ENCODE measurements at regions not wholly inside any gene's neighbourhood (a gene's known extent, or its start where the extent isn't known, plus 50 kb on each side); places are given as distances from the start of the nearest gene placed in this dataset.

DNA sequence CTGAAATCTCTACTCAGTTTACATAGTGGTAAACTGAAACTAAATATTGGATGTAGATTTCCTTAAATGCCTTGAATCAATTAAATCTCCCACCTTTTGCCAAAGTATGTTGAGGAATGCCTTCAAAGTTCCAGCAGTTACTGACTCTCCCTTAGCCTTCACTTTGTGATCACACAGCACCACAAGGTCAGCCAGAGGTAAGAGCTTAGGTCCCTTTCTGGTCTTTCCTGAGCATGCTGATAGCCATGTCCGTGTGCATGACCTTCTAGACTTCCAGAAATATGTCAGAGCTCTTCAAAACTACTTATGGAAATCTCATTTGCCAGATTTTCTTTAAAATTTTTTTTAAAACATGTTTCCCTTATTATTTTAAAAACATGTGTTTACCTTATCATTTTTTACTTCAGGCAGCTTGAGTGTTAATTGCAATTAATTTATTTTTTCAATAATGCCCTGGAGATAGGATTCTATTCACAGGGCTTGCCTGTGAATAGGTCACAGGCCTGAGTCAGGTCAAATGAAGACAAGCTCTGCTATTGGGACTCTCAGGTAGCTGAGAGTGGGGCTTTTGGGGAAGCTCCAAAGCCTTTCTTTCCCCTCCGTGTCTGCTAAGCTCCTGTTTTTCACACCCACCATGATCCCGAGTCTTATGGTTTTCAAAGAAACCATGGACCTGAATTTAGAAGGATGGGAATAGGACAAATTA lies 220.5 kb downstream of the CXCL12 start (continued):
- TF ChIP-seq, protein P1, sequence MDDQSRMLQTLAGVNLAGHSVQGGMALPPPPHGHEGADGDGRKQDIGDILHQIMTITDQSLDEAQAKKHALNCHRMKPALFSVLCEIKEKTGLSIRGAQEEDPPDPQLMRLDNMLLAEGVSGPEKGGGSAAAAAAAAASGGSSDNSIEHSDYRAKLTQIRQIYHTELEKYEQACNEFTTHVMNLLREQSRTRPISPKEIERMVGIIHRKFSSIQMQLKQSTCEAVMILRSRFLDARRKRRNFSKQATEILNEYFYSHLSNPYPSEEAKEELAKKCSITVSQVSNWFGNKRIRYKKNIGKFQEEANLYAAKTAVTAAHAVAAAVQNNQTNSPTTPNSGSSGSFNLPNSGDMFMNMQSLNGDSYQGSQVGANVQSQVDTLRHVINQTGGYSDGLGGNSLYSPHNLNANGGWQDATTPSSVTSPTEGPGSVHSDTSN (IDR thresholded peaks at IDR 0.05), result no peak
- TF ChIP-seq, protein P2, sequence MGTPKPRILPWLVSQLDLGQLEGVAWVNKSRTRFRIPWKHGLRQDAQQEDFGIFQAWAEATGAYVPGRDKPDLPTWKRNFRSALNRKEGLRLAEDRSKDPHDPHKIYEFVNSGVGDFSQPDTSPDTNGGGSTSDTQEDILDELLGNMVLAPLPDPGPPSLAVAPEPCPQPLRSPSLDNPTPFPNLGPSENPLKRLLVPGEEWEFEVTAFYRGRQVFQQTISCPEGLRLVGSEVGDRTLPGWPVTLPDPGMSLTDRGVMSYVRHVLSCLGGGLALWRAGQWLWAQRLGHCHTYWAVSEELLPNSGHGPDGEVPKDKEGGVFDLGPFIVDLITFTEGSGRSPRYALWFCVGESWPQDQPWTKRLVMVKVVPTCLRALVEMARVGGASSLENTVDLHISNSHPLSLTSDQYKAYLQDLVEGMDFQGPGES (IDR thresholded peaks at IDR 0.05; ENCODE audit: low read depth, low read length), result no peak
- TF ChIP-seq POLR2AphosphoS5 (IDR thresholded peaks at IDR 0.05; ENCODE audit: low read depth, low read length) (no peak), GABPA (IDR thresholded peaks at IDR 0.05; ENCODE audit: low read depth) (no peak), TCF12 (IDR thresholded peaks at IDR 0.05) (no peak), FOXM1 (IDR thresholded peaks at IDR 0.05; ENCODE audit: low read depth) (no peak), FOXJ3 (CRISPR knock-in tag; IDR thresholded peaks at IDR 0.05) (no peak)

DNA sequence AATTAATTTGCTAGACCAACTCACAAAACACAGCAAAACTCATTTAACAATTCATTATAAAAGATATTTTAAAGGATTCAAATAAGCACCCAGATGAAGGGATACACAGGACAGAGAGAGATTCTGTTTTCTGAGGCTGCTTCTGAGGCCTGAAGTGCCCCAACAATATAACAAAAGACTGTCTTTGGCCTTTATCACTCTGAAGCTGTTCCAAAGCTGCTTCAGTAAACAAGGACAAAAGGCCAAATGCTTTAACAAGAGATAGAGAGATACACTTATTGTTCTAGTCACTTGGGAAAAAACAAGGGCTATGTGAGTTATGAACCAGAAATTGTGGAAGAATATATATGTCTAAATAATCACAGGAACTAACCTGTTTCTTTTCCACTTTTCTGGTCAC lies 223.7 kb downstream of the CXCL12 start:
- no peak overlapping the region for H3K4me2 ChIP-seq
- no peak overlapping the region for H3K4me3 ChIP-seq (ENCODE audit: low read depth in 2 of 2, low read length in 1 of 2)
- POLR2A ChIA-PET, result no interaction called here
- no peaks in the 10 kb centered on the region for H3K4me1 ChIP-seq (ENCODE audit: control insufficient read depth in 1 of 2, insufficient read depth in 2 of 2, low read depth in 1 of 2, low read length in 1 of 2)
- H3K9me3 ChIP-seq, result peaks cover 12% of the 10 kb centered on the region; the same call in 1 of the 2 replicates
- TF ChIP-seq FOXM1 (IDR thresholded peaks at IDR 0.05; ENCODE audit: low read depth) (no peak), EP300 (IDR thresholded peaks at IDR 0.05; ENCODE audit: borderline replicate concordance in 1 of 2, low read depth in 1 of 2, low read length in 1 of 2) (no peak), CHD2 (IDR thresholded peaks at IDR 0.05; ENCODE audit: low read length, partially characterized antibody) (no peak), YY1 (IDR thresholded peaks at IDR 0.05; ENCODE audit: low read depth) (no peak), SMC3 (IDR thresholded peaks at IDR 0.05; ENCODE audit: low read depth, low read length) (no peak)
- TF ChIP-seq, protein P2 (IDR thresholded peaks at IDR 0.05; ENCODE audit: low read depth, low read length), result no peak
- H3K27me3 ChIP-seq (ENCODE audit: insufficient read depth), result no peaks in the 10 kb centered on the region
- H4K20me1 ChIP-seq (ENCODE audit: insufficient read depth), result no peaks in the 10 kb centered on the region
- no peaks in the 10 kb centered on the region for H3F3A ChIP-seq (replicated peaks; ENCODE audit: insufficient read depth)
- DNase-seq, result no peak
- H3K9me2 ChIP-seq, result no peaks in the 10 kb centered on the region
- no peak overlapping the region for H3K27ac ChIP-seq (ENCODE audit: low read depth in 2 of 2, low read length in 1 of 2)
- H3K79me2 ChIP-seq (ENCODE audit: insufficient read depth), result no peaks in the 10 kb centered on the region
- no peaks in the 10 kb centered on the region for H3K36me3 ChIP-seq (replicated peaks in 1 of 2; ENCODE audit: control insufficient read depth in 1 of 2, insufficient read depth in 2 of 2, low read length in 1 of 2)
- CTCF ChIA-PET, result no interaction called here
- no peak overlapping the region for H2AFZ ChIP-seq (ENCODE audit: low read depth)
- no peak overlapping the region for H3K9ac ChIP-seq

DNA sequence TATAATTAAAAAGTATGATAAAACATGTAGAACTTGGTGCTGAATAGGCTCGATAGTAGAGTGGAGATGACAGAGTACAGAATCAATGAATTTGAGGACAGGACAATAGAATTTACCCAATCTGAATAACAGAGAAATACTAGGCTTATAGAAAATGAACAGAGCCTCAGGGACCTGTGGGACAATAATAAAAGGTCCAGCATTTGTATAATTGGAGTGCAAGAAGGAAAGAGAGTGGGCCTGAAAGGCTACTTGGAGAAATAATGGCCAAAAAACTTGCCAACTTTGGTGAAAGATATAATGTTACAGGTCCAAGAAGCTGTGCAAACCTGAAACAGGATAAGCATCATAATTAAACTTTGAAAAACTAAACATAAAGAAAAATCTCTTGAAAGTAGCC lies 227.3 kb downstream of the CXCL12 start:
- Histone ChIP-seq H4K20me1 (ENCODE audit: insufficient read depth) (no peaks in the 10 kb centered on the region), H3F3A (replicated peaks; ENCODE audit: insufficient read depth) (no peaks in the 10 kb centered on the region), H3K4me1 (ENCODE audit: control insufficient read depth in 1 of 2, insufficient read depth in 2 of 2, low read depth in 1 of 2, low read length in 1 of 2) (no peaks in the 10 kb centered on the region), H3K4me3 (ENCODE audit: low read depth in 2 of 2, low read length in 1 of 2) (no peak overlapping the region), H3K27ac (ENCODE audit: low read depth in 2 of 2, low read length in 1 of 2) (no peak overlapping the region), H3K4me2 (no peak overlapping the region), H3K9me3 (peaks cover 12% of the 10 kb centered on the region; the same call in 1 of the 2 replicates), H3K27me3 (ENCODE audit: insufficient read depth) (no peaks in the 10 kb centered on the region), H3K36me3 (replicated peaks in 1 of 2; ENCODE audit: control insufficient read depth in 1 of 2, insufficient read depth in 2 of 2, low read length in 1 of 2) (no peaks in the 10 kb centered on the region), H2AFZ (ENCODE audit: low read depth) (no peak overlapping the region), H3K9me2 (no peaks in the 10 kb centered on the region), H3K79me2 (ENCODE audit: insufficient read depth) (no peaks in the 10 kb centered on the region), H3K9ac (no peak overlapping the region)
- ChIA-PET POLR2A (no interaction called here), CTCF (no interaction called here)
- DNase-seq, result no peak
- 33% methylated on average over 1 of the region's 1 CpG for WGBS (ENCODE audit: low lambda C conversion rate)
- TF ChIP-seq FOXM1 (IDR thresholded peaks at IDR 0.05; ENCODE audit: low read depth) (no peak), TAF1 (IDR thresholded peaks at IDR 0.05; ENCODE audit: borderline replicate concordance, low read depth, low read length) (no peak), FOSL2 (IDR thresholded peaks at IDR 0.05; ENCODE audit: borderline replicate concordance, low read depth) (no peak), CHD2 (IDR thresholded peaks at IDR 0.05; ENCODE audit: low read length, partially characterized antibody) (no peak), TEAD4 (IDR thresholded peaks at IDR 0.05; ENCODE audit: borderline replicate concordance, insufficient read depth) (no peak), RXRA (IDR thresholded peaks at IDR 0.05; ENCODE audit: borderline replicate concordance, low read depth) (no peak), MXI1 (IDR thresholded peaks at IDR 0.05; ENCODE audit: low read depth, low read length) (no peak), ELF1 (IDR thresholded peaks at IDR 0.05) (no peak), GABPA (IDR thresholded peaks at IDR 0.05; ENCODE audit: low read depth) (no peak), RFX5 (IDR thresholded peaks at IDR 0.05; ENCODE audit: low read length) (no peak), SMC3 (IDR thresholded peaks at IDR 0.05; ENCODE audit: low read depth, low read length) (no peak), POLR2AphosphoS5 (IDR thresholded peaks at IDR 0.05; ENCODE audit: low read depth, low read length) (no peak), JUND (IDR thresholded peaks at IDR 0.05) (no peak)
- TF ChIP-seq, protein P3, sequence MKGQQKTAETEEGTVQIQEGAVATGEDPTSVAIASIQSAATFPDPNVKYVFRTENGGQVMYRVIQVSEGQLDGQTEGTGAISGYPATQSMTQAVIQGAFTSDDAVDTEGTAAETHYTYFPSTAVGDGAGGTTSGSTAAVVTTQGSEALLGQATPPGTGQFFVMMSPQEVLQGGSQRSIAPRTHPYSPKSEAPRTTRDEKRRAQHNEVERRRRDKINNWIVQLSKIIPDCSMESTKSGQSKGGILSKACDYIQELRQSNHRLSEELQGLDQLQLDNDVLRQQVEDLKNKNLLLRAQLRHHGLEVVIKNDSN (IDR thresholded peaks at IDR 0.05; ENCODE audit: borderline replicate concordance, low read depth), result no peak
- TF ChIP-seq, protein P1 (IDR thresholded peaks at IDR 0.05), result no peak
- TF ChIP-seq, protein P4, sequence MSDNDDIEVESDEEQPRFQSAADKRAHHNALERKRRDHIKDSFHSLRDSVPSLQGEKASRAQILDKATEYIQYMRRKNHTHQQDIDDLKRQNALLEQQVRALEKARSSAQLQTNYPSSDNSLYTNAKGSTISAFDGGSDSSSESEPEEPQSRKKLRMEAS (IDR thresholded peaks at IDR 0.05; ENCODE audit: low read depth), result no peak
